ENCODE measurements at regions not wholly inside any gene's neighbourhood (a gene's known extent, or its start where the extent isn't known, plus 50 kb on each side); places are given as distances from the start of the nearest gene placed in this dataset.

DNA sequence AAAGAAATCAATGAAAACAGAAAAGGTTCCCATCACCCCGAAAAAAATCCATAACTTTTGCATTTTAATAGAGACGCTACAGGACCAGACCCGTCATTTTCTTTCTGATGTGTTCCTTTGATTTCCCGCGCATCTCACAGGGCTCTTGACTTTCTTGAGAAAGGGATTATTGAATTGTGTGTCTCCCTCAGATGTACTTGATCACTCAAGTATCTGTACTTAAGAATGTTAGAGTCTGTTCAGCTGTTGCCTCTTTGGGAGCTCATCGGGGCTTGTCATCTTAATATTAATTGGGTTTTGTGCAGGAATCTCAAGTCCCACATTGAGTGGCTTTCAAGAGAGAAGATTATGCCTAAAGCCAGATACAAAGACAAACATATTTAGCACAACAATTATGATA, 606.4 kb upstream of the SALL1 start:
- H3K36me3 ChIP-seq (ENCODE audit: insufficient read depth, low read length), result no peaks in the 10 kb centered on the region
- no peaks in the 10 kb centered on the region for H3K9me3 ChIP-seq (ENCODE audit: low read depth, low read length)
- no peak overlapping the region for H3K9ac ChIP-seq (ENCODE audit: insufficient read length)
- no peak overlapping the region for H3K4me3 ChIP-seq
- TF ChIP-seq EZH2 (IDR thresholded peaks at IDR 0.05) (no peak), POLR2AphosphoS5 (IDR thresholded peaks at IDR 0.05; ENCODE audit: borderline replicate concordance, low read depth, low read length) (no peak), FOXP2 (optimal IDR thresholded peaks at IDR 0.05; ENCODE audit: control extremely low read depth, extremely low read length, insufficient read depth) (no peak)
- H3K27ac ChIP-seq, result no peak overlapping the region
- DNase-seq (ENCODE audit: low read depth, low spot score), result no peak

DNA sequence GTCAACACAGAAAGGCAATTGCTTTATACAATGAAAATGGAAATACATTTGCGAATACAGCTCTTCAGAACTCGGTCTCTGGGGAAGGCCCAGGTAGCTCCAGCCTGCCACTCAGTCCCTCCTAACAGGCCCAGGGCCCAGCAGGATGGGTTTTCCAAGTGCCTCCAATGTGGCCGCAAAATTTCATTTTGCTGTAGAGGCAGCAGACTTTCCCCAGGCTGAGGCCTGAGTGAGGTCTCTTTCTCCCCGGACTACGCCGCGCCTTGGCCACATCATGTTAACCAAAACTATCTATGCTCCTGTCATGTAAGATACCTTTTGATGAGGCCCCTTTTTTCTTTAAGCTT, 606.0 kb upstream of the SALL1 start:
- Histone ChIP-seq H3K36me3 (ENCODE audit: insufficient read depth, low read length) (no peaks in the 10 kb centered on the region), H3K4me3 (no peak overlapping the region), H3K9ac (ENCODE audit: insufficient read length) (no peak overlapping the region), H3K27ac (no peak overlapping the region), H3K9me3 (ENCODE audit: low read depth, low read length) (no peaks in the 10 kb centered on the region)
- TF ChIP-seq POLR2AphosphoS5 (IDR thresholded peaks at IDR 0.05; ENCODE audit: borderline replicate concordance, low read depth, low read length), result no peak
- no peak for TF ChIP-seq EZH2 (IDR thresholded peaks at IDR 0.05)
- no peak for TF ChIP-seq FOXP2 (optimal IDR thresholded peaks at IDR 0.05; ENCODE audit: control extremely low read depth, extremely low read length, insufficient read depth)
- DNase-seq (ENCODE audit: low read depth, low spot score), result no peak

DNA sequence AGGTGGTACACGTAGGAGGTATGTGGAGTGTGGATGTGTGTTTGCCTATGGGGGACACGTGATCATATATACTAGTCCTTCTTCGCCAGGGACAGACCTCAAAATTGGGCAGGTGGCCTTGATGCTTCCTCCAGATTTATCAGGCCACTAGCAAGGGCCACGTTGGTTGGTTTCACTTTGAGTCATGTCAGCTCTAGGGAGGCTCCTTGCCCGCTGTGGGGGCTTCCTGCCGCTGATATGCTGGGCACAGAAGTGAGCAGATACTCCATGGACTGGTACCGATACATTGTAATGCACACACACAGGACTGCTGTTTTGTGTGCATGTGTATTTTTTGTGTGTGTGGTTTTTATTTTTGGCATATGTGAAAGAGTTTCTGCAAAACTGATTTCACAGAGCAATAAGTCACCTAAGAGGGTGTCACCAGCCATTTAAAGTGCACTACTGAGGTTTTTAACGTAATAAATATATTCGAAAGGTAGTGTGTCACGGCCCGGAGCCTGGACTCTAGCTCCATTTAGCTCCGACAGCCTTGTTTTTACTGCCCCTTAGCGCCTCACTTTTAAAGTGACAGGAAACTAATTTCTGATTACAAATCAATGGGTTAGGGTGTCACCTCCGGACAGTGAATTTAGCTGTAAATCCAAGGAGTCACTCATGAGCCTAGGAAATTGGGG, 605.5 kb upstream of the SALL1 start:
- Histone ChIP-seq H3K27ac (no peak overlapping the region), H3K9ac (ENCODE audit: insufficient read length) (no peak overlapping the region), H3K4me3 (no peak overlapping the region), H3K9me3 (ENCODE audit: low read depth, low read length) (no peaks in the 10 kb centered on the region), H3K36me3 (ENCODE audit: insufficient read depth, low read length) (no peaks in the 10 kb centered on the region)
- no peak for TF ChIP-seq POLR2AphosphoS5 (IDR thresholded peaks at IDR 0.05; ENCODE audit: borderline replicate concordance, low read depth, low read length)
- TF ChIP-seq EZH2 (IDR thresholded peaks at IDR 0.05), result no peak
- no peak for TF ChIP-seq FOXP2 (optimal IDR thresholded peaks at IDR 0.05; ENCODE audit: control extremely low read depth, extremely low read length, insufficient read depth)
- DNase-seq (ENCODE audit: low read depth, low spot score), result no peak

DNA sequence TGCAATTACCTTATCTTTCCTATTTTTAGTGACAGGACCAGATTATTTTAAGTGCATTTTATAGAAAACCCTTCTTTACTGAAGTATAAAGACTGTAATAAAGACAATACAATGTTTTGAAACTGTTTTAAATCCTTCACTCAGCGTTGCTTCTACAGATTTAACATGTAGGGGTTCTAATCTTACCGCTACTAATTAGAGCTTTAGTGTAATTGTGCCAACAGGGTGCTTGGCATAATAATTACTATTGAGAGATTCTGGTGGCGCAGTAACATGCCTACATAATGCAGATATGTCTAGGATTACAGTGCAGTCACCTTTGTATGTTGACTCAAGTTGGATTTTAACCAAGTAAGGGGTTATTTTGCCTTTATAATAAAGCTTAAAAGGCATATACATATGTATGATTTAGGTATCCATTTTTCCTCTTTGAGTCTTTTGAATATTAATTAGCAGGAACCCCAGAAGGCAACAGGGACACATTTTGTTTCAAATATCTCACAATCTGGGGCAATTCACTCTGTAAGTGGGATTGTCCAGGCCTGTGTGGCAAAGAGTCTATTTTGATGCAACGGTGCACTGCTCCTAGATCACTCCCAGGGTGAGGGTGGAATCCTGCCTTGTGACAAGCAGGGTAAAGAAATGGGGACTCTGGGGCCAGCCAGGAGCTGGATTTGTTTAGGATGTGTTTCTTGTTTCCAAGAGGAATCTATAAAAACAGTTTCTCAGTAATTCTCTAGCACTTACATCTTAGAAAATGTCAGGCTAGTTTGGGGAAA, 604.7 kb upstream of the SALL1 start:
- Histone ChIP-seq H3K36me3 (ENCODE audit: insufficient read depth, low read length) (no peaks in the 10 kb centered on the region), H3K9me3 (ENCODE audit: low read depth, low read length) (no peaks in the 10 kb centered on the region), H3K27ac (no peak overlapping the region), H3K9ac (ENCODE audit: insufficient read length) (no peak overlapping the region), H3K4me3 (no peak overlapping the region)
- DNase-seq (ENCODE audit: low read depth, low spot score), result no peak
- TF ChIP-seq POLR2AphosphoS5 (IDR thresholded peaks at IDR 0.05; ENCODE audit: borderline replicate concordance, low read depth, low read length) (no peak), FOXP2 (optimal IDR thresholded peaks at IDR 0.05; ENCODE audit: control extremely low read depth, extremely low read length, insufficient read depth) (no peak), EZH2 (IDR thresholded peaks at IDR 0.05) (no peak)

DNA sequence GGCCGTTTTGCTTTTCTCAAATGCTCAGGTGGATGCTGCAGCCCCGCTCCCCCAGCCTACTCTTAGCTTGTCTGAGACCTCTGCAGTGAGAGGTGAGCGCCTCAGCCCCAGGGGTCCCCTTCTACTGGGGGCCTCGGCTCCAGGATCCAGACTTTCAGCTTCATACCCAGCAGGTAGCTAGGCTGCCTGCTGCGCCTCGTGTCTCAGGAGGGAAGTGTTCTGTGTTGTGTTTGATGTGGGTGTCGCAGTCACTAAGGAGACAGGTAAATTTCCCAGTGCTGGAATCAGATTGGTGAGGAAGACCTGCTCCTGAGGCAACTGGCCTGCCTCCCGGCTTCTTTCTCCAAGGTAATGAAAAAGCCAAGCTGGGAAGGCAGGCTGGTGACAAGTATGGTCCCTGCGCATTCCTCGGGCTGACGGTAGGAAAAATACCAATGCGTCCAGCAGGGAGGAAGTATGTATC, 604.0 kb upstream of the SALL1 start:
- Histone ChIP-seq H3K27ac (no peak overlapping the region), H3K9ac (ENCODE audit: insufficient read length) (no peak overlapping the region)
- no peak for TF ChIP-seq POLR2AphosphoS5 (IDR thresholded peaks at IDR 0.05; ENCODE audit: borderline replicate concordance, low read depth, low read length)
- TF ChIP-seq FOXP2 (optimal IDR thresholded peaks at IDR 0.05; ENCODE audit: control extremely low read depth, extremely low read length, insufficient read depth), result no peak
- TF ChIP-seq EZH2 (IDR thresholded peaks at IDR 0.05), result no peak

DNA sequence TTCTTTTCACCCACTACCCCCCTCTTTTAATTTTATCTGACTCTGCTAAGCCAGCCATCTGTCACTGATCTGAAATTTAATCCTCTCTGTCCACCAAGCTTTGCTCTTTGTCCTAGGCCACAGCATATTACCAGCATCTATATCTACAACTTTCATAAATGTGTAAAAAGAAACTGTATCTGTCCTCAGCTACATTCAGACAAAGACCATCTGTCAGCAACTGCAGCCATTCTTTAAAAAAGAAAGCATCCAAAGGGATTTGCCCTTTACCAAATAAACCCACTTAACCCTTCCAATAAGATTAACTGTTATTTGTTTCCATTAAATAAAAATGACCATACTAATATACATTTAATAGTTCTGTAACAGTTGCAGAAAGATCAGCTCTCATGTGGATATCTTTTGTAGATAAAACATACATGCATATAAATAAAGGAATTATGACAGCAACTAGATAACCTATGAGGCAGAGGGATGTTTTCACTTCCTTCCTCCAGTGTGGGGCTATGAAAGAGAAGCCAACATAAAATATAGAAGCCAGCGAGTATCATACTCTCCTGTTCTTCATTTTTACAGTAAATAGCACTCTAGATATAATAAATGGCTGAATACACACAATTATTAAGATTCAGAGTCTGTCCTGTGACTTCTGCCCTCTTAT, 602.5 kb upstream of the SALL1 start:
- H3K4me3 ChIP-seq, result no peak overlapping the region
- no peak for DNase-seq (ENCODE audit: low read depth, low spot score)
- H3K9me3 ChIP-seq (ENCODE audit: low read depth, low read length), result no peaks in the 10 kb centered on the region
- no peak overlapping the region for H3K9ac ChIP-seq (ENCODE audit: insufficient read length)
- H3K36me3 ChIP-seq (ENCODE audit: insufficient read depth, low read length), result no peaks in the 10 kb centered on the region
- no peak for TF ChIP-seq POLR2AphosphoS5 (IDR thresholded peaks at IDR 0.05; ENCODE audit: borderline replicate concordance, low read depth, low read length)
- TF ChIP-seq FOXP2 (optimal IDR thresholded peaks at IDR 0.05; ENCODE audit: control extremely low read depth, extremely low read length, insufficient read depth), result no peak
- TF ChIP-seq EZH2 (IDR thresholded peaks at IDR 0.05), result no peak
- H3K27ac ChIP-seq, result no peak overlapping the region

More for the DNA sequence above, 604.0 kb upstream of the SALL1 start:
- DNase-seq (ENCODE audit: low read depth, low spot score), result no peak
- Histone ChIP-seq H3K36me3 (ENCODE audit: insufficient read depth, low read length) (no peaks in the 10 kb centered on the region), H3K4me3 (no peak overlapping the region), H3K9me3 (ENCODE audit: low read depth, low read length) (no peaks in the 10 kb centered on the region)

DNA sequence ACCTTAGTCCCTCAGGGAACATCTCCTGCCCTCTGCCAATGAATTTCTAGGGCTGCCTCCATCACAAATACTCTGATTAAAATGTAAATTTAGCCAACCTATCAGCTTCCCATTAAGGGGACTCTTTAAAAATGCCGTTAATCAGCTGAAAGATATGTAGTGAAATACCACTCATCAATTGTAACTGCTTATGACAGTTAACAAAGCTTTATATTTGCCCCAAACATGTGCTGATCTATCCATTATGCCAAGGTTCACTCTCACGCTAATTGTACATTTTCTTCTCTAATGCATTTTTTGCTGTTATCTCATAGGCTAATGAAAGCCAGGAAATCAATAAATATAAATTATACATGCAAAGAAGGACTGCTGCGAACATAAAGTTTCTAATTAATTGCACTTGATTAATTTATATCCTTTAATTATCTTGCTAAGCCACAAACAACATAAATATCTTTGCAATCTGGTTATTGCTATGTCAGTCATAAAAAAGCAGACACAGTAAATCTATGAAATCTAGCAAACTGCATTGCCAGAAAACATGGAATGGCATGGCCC, 601.4 kb upstream of the SALL1 start:
- no peak for DNase-seq (ENCODE audit: low read depth, low spot score)
- no peak overlapping the region for H3K9ac ChIP-seq (ENCODE audit: insufficient read length)
- H3K9me3 ChIP-seq (ENCODE audit: low read depth, low read length), result no peaks in the 10 kb centered on the region
- no peaks in the 10 kb centered on the region for H3K36me3 ChIP-seq (ENCODE audit: insufficient read depth, low read length)
- TF ChIP-seq FOXP2 (optimal IDR thresholded peaks at IDR 0.05; ENCODE audit: control extremely low read depth, extremely low read length, insufficient read depth), result no peak
- no peak for TF ChIP-seq POLR2AphosphoS5 (IDR thresholded peaks at IDR 0.05; ENCODE audit: borderline replicate concordance, low read depth, low read length)
- no peak for TF ChIP-seq EZH2 (IDR thresholded peaks at IDR 0.05)
- H3K27ac ChIP-seq, result no peak overlapping the region
- no peak overlapping the region for H3K4me3 ChIP-seq

DNA sequence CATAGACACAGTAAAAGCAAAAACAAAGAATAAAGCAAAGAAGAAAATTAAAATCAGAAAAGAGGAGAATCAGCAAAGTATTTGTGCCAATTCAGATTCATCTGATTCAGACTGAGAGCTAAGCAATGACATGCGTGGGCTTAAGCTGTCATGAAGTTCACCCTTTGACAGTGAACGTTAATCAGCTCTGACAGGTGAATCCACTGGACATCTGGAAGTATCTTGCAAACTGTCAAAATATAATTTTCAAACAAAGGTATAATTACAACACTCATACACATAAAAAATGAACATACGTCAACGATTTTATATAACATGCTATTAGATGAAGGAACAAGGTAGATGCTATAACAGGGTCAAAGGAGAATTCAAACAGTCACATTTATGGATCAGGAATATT, 596.3 kb upstream of the SALL1 start:
- no peak overlapping the region for H3K9ac ChIP-seq (ENCODE audit: insufficient read length)
- H3K36me3 ChIP-seq (ENCODE audit: insufficient read depth, low read length), result no peaks in the 10 kb centered on the region
- no peaks in the 10 kb centered on the region for H3K9me3 ChIP-seq (ENCODE audit: low read depth, low read length)
- DNase-seq (ENCODE audit: low read depth, low spot score), result no peak
- H3K27ac ChIP-seq, result no peak overlapping the region
- TF ChIP-seq FOXP2 (optimal IDR thresholded peaks at IDR 0.05; ENCODE audit: control extremely low read depth, extremely low read length, insufficient read depth) (no peak), EZH2 (IDR thresholded peaks at IDR 0.05) (no peak), POLR2AphosphoS5 (IDR thresholded peaks at IDR 0.05; ENCODE audit: borderline replicate concordance, low read depth, low read length) (no peak)
- no peak overlapping the region for H3K4me3 ChIP-seq

Data from SK-N-MC (cell line).